ENCODE measurements at regions not wholly inside any gene's neighbourhood (a gene's known extent, or its start where the extent isn't known, plus 50 kb on each side); places are given as distances from the start of the nearest gene placed in this dataset.

DNA sequence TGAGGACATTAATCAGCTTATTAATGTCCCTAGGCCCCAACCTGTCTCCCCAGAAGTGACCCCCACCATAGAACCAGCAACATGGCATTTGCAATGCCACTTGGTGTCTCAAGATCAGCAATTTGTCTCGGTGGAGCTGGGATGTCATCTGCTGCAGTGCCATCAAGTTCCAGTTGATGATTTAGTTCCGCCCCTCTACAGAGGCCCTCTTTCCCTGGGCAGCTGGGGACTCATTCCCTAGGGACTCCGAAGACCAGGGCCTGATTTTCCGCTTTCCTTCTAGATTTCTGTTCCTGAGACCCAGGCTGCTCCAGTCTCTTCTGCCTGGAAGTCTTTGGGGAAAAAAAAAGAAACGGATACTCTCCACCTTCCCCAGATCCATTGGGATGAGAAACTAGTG, 122.5 kb upstream of the NANOS1 start:
- TF ChIP-seq, protein P1, sequence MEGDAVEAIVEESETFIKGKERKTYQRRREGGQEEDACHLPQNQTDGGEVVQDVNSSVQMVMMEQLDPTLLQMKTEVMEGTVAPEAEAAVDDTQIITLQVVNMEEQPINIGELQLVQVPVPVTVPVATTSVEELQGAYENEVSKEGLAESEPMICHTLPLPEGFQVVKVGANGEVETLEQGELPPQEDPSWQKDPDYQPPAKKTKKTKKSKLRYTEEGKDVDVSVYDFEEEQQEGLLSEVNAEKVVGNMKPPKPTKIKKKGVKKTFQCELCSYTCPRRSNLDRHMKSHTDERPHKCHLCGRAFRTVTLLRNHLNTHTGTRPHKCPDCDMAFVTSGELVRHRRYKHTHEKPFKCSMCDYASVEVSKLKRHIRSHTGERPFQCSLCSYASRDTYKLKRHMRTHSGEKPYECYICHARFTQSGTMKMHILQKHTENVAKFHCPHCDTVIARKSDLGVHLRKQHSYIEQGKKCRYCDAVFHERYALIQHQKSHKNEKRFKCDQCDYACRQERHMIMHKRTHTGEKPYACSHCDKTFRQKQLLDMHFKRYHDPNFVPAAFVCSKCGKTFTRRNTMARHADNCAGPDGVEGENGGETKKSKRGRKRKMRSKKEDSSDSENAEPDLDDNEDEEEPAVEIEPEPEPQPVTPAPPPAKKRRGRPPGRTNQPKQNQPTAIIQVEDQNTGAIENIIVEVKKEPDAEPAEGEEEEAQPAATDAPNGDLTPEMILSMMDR (IDR thresholded peaks at IDR 0.05; ENCODE audit: low read depth, low read length, missing input control), result no peak
- TF ChIP-seq NR2F2 (IDR thresholded peaks at IDR 0.05) (no peak), GABPA (IDR thresholded peaks at IDR 0.05 in 1 of 2, conservative IDR thresholded peaks at IDR 0.05 in 1 of 2) (no peak), JUND (IDR thresholded peaks at IDR 0.05) (no peak)
- TF ChIP-seq, protein P2, sequence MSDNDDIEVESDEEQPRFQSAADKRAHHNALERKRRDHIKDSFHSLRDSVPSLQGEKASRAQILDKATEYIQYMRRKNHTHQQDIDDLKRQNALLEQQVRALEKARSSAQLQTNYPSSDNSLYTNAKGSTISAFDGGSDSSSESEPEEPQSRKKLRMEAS (IDR thresholded peaks at IDR 0.05), result no peak
